ENCODE measurements at regions not wholly inside any gene's neighbourhood (a gene's known extent, or its start where the extent isn't known, plus 50 kb on each side); places are given as distances from the start of the nearest gene placed in this dataset.

- TF ChIP-seq CTCF (IDR thresholded peaks at IDR 0.05) (no peak), POLR2A (IDR thresholded peaks at IDR 0.05) (no peak)
Observed at GRCh38 chr7:110003827-110004226, 1087.1 kb upstream of the LRRN3 start.

Measured in right lobe of liver (tissue), 4 donors.